ENCODE measurements at regions not wholly inside any gene's neighbourhood (a gene's known extent, or its start where the extent isn't known, plus 50 kb on each side); places are given as distances from the start of the nearest gene placed in this dataset.
"Not testable (repeated sequence)": the region's sequence is repeated elsewhere in the genome, so short reads cannot be mapped to it uniquely, and the experiment has no call there.

DNA sequence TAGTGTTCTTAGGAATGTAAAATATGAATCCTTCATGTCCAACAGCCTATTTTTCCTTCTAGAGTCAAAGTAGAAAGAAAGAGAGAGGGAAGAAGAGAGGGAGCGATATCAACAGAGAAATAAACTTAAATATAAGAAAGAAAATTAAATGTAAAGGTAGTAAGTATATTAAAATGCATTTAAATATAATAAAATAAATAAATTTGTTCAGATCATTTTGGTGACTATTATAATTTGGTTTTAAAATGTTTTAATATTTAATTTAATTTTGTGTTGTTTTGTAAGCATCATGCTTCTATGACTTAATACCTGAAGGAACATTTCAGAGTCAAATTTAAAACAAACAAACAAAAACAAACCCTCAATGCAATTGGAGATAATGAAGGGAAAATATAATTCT, 405.2 kb upstream of the IRX1 start:
- DNase-seq = no peak

DNA sequence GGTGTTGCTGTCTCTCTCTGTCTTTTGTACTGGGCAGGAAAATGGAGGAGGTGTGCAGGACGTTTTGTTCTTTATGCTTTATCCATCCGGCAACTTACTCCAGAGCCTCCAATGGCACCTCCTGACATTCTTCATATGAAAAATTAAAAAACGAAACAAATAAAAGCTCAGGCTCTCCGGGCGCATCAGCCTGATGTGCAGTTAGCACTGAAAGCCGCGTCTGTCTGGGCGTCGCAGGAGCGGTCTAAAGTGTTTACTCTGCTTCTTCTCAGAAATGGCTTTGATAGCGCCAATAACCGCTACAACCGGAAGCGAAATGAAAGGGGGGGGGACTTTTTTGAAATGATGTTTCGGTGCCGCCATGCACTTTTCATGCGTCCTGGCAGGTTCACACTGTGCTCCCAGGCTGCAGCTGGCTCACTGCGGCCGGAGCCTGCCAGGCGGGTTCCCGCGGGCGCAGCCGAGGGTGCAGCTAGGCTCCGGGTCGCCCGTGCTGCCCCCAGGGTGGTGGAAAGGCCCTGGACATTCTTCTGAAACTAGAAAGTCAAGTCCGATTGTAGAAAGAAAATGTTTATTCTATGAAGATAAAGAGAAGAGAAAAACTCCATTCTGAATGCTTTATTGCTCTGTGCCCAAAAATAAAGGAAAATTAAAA, 407.7 kb upstream of the IRX1 start:
- DNase-seq = no peak

DNA sequence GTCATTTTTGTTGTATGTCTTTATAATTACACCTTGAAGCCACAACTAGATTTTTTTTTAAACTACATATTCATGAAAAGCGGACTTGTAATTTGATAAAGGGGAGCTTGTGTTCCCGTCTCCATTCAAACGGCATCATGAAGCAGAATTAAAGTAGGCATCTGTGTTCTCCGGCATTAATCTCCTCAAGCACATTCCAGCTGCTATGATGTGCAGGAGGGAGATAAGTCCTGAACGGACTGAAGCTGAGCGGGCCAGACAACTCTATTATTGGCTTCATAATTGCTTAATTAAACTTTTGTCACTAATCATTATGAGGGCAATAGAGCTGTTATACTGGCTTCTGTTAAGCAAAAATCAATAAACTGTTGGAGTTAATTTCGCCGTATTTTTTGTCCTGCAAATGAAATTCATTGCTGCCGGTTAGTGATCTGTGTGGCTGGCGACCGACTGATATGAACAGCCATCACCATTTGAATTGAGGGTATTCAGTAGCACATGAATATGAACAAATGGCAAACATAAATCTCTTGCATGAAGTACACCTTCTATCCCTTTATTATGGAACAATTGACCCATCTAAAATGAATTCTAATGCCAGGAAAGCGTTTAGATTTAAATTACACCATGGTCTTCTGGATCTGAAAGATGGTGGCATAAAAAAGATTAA, 408.8 kb upstream of the IRX1 start:
- no peak for DNase-seq

GRCh38 chr5:3186156-3186555, 409.5 kb upstream of the IRX1 start:
- DNase-seq = no peak

DNA sequence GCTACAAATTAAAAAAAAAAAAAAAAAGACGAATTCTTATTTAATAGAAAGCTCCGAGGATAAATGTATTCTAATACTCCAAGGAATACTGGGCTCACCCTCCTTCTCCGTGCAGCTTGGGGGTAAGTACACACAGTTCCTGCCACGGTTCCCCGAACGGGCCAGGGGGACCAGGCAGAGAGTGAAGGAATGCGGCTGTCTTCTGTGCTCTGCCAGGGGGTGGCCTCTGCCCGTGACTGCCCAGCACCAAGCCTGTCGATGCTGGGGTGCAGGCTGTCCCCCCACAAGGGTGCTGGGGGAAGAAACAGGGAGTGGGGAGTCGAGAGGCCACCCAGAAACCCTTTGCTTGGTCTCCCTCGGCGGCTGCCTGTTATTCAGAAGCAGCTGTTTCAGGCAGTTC, 410.1 kb upstream of the IRX1 start:
- no peak for DNase-seq

DNA sequence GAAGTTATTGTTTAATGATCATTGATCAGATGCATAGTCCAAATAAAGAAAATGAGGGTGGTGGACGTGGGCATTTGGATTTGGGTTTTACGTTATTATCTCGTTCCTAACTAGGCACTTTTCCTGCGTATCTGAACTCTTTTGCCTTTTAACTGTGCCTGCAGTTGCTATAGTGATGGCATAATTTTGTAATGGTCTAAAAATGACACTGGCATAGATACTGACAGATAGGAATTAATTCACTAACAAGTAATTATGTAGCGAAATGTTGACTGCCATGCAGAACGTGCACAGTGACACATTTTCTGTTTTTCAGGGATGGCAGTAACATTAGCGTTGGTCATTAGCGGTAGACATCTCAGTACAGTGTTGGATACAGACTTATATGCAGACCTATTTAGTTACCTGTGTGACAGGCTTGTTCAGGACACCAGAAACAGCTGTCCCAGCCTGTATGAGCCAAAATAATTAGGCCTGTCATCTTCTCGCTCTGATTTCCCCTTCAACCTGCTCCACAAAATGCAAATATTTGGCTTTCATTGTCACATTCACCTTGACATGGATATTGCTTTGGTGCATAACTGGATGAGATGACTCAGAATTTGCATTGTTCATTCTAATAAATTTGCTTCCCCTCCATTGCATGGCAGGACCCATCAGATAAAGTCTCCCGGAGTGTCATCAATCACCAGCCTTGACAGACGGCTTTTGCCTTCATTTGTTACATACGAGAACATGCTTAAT, 413.3 kb upstream of the IRX1 start:
- DNase-seq = no peak

DNA sequence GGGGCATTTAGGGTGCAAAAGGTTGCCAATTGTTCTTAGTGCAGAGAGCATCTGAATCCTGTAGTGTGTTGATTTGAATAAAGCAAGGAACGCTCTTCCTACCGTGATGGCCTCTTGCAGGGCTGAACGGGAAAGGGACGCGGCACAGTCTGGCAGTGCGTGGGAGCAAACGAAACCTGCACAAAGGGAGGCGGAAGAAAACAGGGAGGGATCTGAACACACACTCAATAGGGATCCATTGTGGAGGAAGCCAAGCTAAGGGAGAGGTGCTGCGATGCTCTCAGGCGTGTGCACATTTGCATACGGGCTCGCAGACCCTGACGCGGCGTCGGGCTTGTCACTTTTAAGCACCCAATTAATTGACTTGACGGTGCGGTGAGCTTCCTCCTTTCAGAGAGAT, 414.0 kb upstream of the IRX1 start:
- DNase-seq = no peak

- DNase-seq = no peak
These were observed 415.0 kb upstream of the IRX1 start for GRCh38 chr5:3180636-3181035.

GRCh38 chr5:3179220-3179619, 416.4 kb upstream of the IRX1 start:
- DNase-seq = no peak

DNA sequence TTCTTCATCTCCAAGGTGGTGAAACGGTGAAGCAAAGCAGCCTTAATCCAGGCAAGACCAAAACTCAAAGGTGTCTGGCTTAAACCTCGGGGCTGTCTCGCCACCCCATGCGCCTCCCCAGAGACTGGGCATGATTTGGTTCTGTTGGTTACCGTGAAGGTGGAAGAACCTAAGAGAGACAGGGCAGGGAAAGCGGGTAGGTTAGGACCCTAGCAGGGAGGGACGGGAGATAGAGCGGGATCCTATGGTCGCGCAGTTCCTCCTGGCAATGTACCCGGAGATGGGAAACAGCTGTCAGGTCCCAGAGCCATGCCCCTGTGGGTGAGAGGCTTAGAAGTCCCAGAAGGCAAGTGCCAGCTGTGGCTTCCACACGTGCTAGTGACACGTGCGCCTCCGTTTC, 418.3 kb upstream of the IRX1 start:
- no peak for DNase-seq

- no peak for DNase-seq
These were observed 420.2 kb upstream of the IRX1 start for GRCh38 chr5:3175416-3175815.

GRCh38 chr5:3167473-3167872, 416.0 kb upstream of the IRX2 start:
- no peak for DNase-seq

- no peak for DNase-seq
These were observed 412.1 kb upstream of the IRX2 start for GRCh38 chr5:3163626-3164025.

- no peak for DNase-seq
These were observed 410.2 kb upstream of the IRX2 start for GRCh38 chr5:3161672-3162071.

DNA sequence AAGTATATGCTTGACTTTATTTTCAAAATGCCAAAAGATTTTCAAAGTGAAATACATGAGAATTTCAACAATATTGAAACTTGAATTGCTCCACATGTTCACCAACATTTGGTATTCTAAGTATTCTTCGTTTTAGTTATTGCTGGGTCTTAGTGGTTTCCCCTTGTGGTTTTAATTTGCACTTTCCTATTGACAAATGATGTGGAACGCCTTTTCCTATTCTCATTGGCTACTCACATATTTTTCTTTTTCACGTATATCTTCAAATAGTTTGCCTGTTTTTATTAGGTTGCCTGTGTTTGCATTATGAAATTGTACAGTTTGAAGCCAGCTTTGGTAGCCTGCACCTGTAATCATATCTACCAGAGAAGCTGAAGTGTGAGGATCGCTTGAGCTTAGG, 405.7 kb upstream of the IRX2 start:
- DNase-seq = peak; percentile 4

DNA sequence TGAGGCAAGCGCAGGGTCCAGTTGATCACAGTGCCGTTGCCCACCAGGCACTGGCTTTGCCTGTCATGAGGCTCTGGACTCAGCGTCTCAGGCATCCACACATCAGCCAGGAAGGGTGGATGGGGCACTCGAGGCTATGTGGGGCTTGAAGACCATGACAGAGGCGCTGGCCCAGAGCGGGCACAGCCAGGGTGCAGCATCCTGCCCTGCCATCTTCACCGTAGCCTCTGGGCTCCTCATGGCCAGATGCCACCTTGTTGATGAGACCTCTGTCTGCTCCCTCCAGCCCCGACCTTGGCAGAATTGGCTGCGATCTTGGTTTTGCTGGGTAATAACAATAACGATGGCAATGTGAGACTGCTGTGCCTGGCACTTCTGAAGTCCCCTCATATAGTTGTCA, 404.2 kb upstream of the IRX2 start:
- DNase-seq = no peak

DNA sequence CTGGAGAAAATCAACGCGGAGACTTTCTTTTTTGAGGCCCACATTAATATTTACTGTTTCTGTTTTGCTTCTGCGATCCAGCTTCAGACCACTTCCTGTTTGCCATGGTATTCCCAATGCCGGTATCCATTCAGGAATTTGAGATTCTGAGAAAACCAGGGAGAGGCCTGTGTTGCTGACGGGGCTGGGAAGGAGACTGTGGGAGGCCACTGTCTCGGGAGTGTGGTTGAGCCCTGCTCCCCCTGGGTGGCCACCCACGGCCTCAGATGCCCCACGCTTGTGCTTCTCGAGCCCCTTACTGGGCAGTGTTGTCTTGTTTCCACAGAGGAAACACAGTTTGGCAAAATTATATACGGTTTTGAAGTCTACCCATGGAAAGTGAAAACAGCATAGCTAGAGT, 403.6 kb upstream of the IRX2 start:
- peak; percentile 51 for DNase-seq

- no peak for DNase-seq
These were observed 402.4 kb upstream of the IRX2 start for GRCh38 chr5:3153906-3154305.

GRCh38 chr5:3153226-3153858, 401.9 kb upstream of the IRX2 start:
- DNase-seq = no peak

GRCh38 chr5:3149899-3150298, 398.4 kb upstream of the IRX2 start:
- DNase-seq = no peak

- DNase-seq = not testable (repeated sequence)
These were observed 395.9 kb upstream of the IRX2 start for GRCh38 chr5:3147405-3147804.

- no peak for DNase-seq
These were observed 394.2 kb upstream of the IRX2 start for GRCh38 chr5:3145641-3146040.

DNA sequence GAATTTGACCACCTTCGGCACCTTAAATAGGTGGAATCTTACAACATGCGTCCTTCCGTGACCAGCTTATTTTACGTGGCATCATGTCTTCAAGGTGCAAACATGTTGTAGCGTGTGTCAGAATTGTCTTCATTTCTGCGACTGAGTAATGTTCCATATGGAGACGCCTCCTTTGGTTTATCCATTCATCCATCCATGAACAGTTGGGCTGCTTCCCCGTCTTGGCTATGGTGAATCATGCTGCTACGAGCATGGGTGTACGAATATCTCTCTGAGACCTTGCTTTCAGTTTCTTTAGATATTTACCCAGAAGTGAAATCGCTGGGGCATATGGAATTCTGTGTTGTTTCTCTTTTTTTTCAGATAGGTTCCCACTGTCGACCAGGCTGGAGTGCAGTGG, 391.9 kb upstream of the IRX2 start:
- DNase-seq = no peak

Measured in fibroblast of skin of scalp (primary cell).